Type B pancreatic cell (in vitro differentiated cells): ENCODE measurements at regions not wholly inside any gene's neighbourhood (a gene's known extent, or its start where the extent isn't known, plus 50 kb on each side); places are given as distances from the start of the nearest gene placed in this dataset.

ENCODE experiments used
- DNase-seq: peaks from one replicate; pipeline ENCODE4 v3.0.0; 2021; ENCODE audit warnings: mixed read lengths; ENCODE audit not compliant: unreplicated experiment; ENCODE audit errors: extremely low spot score
- H3K27ac Mint-ChIP-seq: 2 replicates; pipeline ENCODE4 v1.8.0; 2021; ENCODE audit warnings: mild to moderate bottlenecking, mixed read lengths
- H3K27me3 Mint-ChIP-seq: 2 replicates; pipeline ENCODE4 v1.8.0; 2021; ENCODE audit warnings: mixed read lengths
- H3K36me3 Mint-ChIP-seq: 2 replicates; pipeline ENCODE4 v1.8.0; 2021; ENCODE audit warnings: mixed read lengths
- H3K4me1 Mint-ChIP-seq: one replicate; pipeline ENCODE4 v1.8.0; 2021; ENCODE audit warnings: mixed read lengths; ENCODE audit not compliant: unreplicated experiment
- H3K4me3 Mint-ChIP-seq: 2 replicates; pipeline ENCODE4 v1.8.0; 2021; ENCODE audit warnings: mild to moderate bottlenecking, mixed read lengths
- H3K9me3 Mint-ChIP-seq: 2 replicates; pipeline ENCODE4 v1.8.0; 2021; ENCODE audit warnings: mixed read lengths
- CTCF ChIP-seq: fragments of 200-600 bp; sonication (generic); conservative IDR thresholded peaks from 2 replicates; pipeline ENCODE4 v1.5.0; 2021; ENCODE audit warnings: antibody characterized with exemption, mild to moderate bottlenecking

DNA sequence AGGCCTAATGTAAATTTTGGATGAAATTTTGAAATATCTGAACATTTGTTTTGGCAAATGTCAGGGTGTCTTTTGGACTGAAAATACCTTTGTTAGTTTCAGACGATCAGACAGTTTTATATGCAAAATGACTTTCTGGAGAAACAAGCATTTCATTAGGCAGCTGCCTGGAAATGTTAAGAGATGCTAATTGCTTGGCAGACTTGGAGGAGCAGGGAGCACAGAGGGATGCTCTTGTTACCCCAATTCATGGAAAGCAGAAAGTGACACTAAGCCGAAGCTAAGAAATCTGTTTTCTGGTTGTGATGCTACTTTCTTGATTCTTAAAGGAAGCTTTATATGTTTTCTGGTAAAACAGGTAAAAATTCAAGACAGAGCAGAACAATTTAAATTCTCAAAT is 204.3 kb upstream of the GBE1 start:
- Mint-ChIP-seq H3K4me3 (no peak overlapping the region), H3K9me3 (peaks cover 5% of the 10 kb centered on the region), H3K36me3 (no peaks in the 10 kb centered on the region), H3K27me3 (no peaks in the 10 kb centered on the region), H3K27ac (no peak overlapping the region), H3K4me1 (no peaks in the 10 kb centered on the region)
- no peak for TF ChIP-seq CTCF
- DNase-seq: no peak

- Mint-ChIP-seq H3K4me1 (no peaks in the 10 kb centered on the region), H3K4me3 (no peak overlapping the region), H3K36me3 (no peaks in the 10 kb centered on the region), H3K27me3 (no peaks in the 10 kb centered on the region), H3K27ac (no peak overlapping the region), H3K9me3 (peaks cover 5% of the 10 kb centered on the region)
- no peak for DNase-seq
- TF ChIP-seq CTCF: no peak
Measured at GRCh38 chr3:81962396-81962795, 201.0 kb upstream of the GBE1 start.

GRCh38 chr3:81958972-81959640 is 197.7 kb upstream of the GBE1 start:
- TF ChIP-seq CTCF: no peak
- no peaks in the 10 kb centered on the region for H3K27me3 Mint-ChIP-seq
- H3K4me1 Mint-ChIP-seq: no peaks in the 10 kb centered on the region
- no peak overlapping the region for H3K27ac Mint-ChIP-seq
- DNase-seq: no peak
- peaks cover 5% of the 10 kb centered on the region for H3K9me3 Mint-ChIP-seq
- H3K4me3 Mint-ChIP-seq: no peak overlapping the region
- H3K36me3 Mint-ChIP-seq: no peaks in the 10 kb centered on the region

- Mint-ChIP-seq H3K36me3 (no peaks in the 10 kb centered on the region), H3K4me1 (no peaks in the 10 kb centered on the region), H3K9me3 (no peaks in the 10 kb centered on the region), H3K4me3 (no peak overlapping the region), H3K27me3 (no peaks in the 10 kb centered on the region), H3K27ac (no peak overlapping the region)
- DNase-seq: no peak
- no peak for TF ChIP-seq CTCF
Measured at GRCh38 chr3:81955878-81956277, 194.4 kb upstream of the GBE1 start.

DNA sequence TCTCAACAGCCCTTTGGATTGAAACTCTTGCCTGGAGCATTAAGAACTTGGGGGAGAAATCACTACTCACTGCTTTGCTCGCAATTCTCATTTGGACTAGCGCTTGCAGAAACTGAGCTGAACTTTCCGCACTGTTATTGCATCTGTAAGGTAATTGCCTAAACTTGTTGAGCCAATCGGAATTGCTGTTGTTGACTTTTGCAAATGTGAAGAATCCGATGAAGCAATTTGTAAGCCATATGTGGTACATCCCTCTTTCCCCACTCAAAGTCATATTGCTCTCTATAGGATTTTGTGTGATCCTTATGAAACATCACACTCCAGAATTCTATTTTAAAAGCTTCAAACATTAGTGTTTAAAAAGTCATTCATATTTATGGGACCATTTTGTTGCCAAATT is 191.7 kb upstream of the GBE1 start:
- H3K27me3 Mint-ChIP-seq: no peaks in the 10 kb centered on the region
- no peaks in the 10 kb centered on the region for H3K36me3 Mint-ChIP-seq
- H3K4me3 Mint-ChIP-seq: no peak overlapping the region
- H3K9me3 Mint-ChIP-seq: no peaks in the 10 kb centered on the region
- H3K27ac Mint-ChIP-seq: no peak overlapping the region
- no peak for TF ChIP-seq CTCF
- no peaks in the 10 kb centered on the region for H3K4me1 Mint-ChIP-seq
- DNase-seq: no peak

GRCh38 chr3:81952141-81952540 is 190.7 kb upstream of the GBE1 start:
- no peak overlapping the region for H3K4me3 Mint-ChIP-seq
- TF ChIP-seq CTCF: no peak
- no peak overlapping the region for H3K27ac Mint-ChIP-seq
- no peaks in the 10 kb centered on the region for H3K4me1 Mint-ChIP-seq
- no peaks in the 10 kb centered on the region for H3K9me3 Mint-ChIP-seq
- H3K27me3 Mint-ChIP-seq: no peaks in the 10 kb centered on the region
- H3K36me3 Mint-ChIP-seq: no peaks in the 10 kb centered on the region
- no peak for DNase-seq
